ENCODE measurements at regions not wholly inside any gene's neighbourhood (a gene's known extent, or its start where the extent isn't known, plus 50 kb on each side); places are given as distances from the start of the nearest gene placed in this dataset.

GRCh38 chr14:101031186-101031585, 127.7 kb upstream of the RTL1 start:
- Histone ChIP-seq H3K27ac (ENCODE audit: low read depth, low read length) (no peak overlapping the region), H3K79me2 (ENCODE audit: control insufficient read depth, insufficient read depth, low read length, unreplicated experiment) (no peaks in the 10 kb centered on the region), H3K4me1 (ENCODE audit: control insufficient read depth, insufficient read depth, low read length, unreplicated experiment) (no peaks in the 10 kb centered on the region), H3K27me3 (ENCODE audit: insufficient read depth, low read length) (no peaks in the 10 kb centered on the region), H3K4me3 (ENCODE audit: low read depth, low read length) (no peak overlapping the region), H2AFZ (ENCODE audit: low read length, unreplicated experiment) (no peak overlapping the region), H3K36me3 (ENCODE audit: insufficient read depth, low read length) (peaks cover 7% of the 10 kb centered on the region; the same call in 1 of the 2 replicates)

GRCh38 chr14:101031721-101032120, 128.2 kb upstream of the RTL1 start:
- Histone ChIP-seq H3K4me1 (ENCODE audit: control insufficient read depth, insufficient read depth, low read length, unreplicated experiment) (no peaks in the 10 kb centered on the region), H3K79me2 (ENCODE audit: control insufficient read depth, insufficient read depth, low read length, unreplicated experiment) (no peaks in the 10 kb centered on the region), H3K27ac (ENCODE audit: low read depth, low read length) (no peak overlapping the region), H3K36me3 (ENCODE audit: insufficient read depth, low read length) (peaks cover 9% of the 10 kb centered on the region; the same call in 1 of the 2 replicates), H3K27me3 (ENCODE audit: insufficient read depth, low read length) (no peaks in the 10 kb centered on the region), H2AFZ (ENCODE audit: low read length, unreplicated experiment) (no peak overlapping the region), H3K4me3 (ENCODE audit: low read depth, low read length) (no peak overlapping the region)

- Histone ChIP-seq H3K4me1 (ENCODE audit: control insufficient read depth, insufficient read depth, low read length, unreplicated experiment) (no peaks in the 10 kb centered on the region), H2AFZ (ENCODE audit: low read length, unreplicated experiment) (no peak overlapping the region), H3K27me3 (ENCODE audit: insufficient read depth, low read length) (no peaks in the 10 kb centered on the region), H3K4me3 (ENCODE audit: low read depth, low read length) (no peak overlapping the region), H3K79me2 (ENCODE audit: control insufficient read depth, insufficient read depth, low read length, unreplicated experiment) (no peaks in the 10 kb centered on the region), H3K27ac (ENCODE audit: low read depth, low read length) (no peak overlapping the region), H3K36me3 (ENCODE audit: insufficient read depth, low read length) (peaks cover 13% of the 10 kb centered on the region; the same call in 1 of the 2 replicates)
Observed at GRCh38 chr14:101032433-101032832, 128.9 kb upstream of the RTL1 start.

- Histone ChIP-seq H3K36me3 (ENCODE audit: insufficient read depth, low read length) (peaks cover 14% of the 10 kb centered on the region; the same call in 1 of the 2 replicates), H3K4me3 (ENCODE audit: low read depth, low read length) (no peak overlapping the region), H3K79me2 (ENCODE audit: control insufficient read depth, insufficient read depth, low read length, unreplicated experiment) (no peaks in the 10 kb centered on the region), H3K4me1 (ENCODE audit: control insufficient read depth, insufficient read depth, low read length, unreplicated experiment) (no peaks in the 10 kb centered on the region), H3K27ac (ENCODE audit: low read depth, low read length) (no peak overlapping the region), H2AFZ (ENCODE audit: low read length, unreplicated experiment) (no peak overlapping the region), H3K27me3 (ENCODE audit: insufficient read depth, low read length) (no peaks in the 10 kb centered on the region)
Observed at GRCh38 chr14:101033006-101033405, 129.5 kb upstream of the RTL1 start.

GRCh38 chr14:101033446-101034165, 130.1 kb upstream of the RTL1 start:
- Histone ChIP-seq H3K36me3 (ENCODE audit: insufficient read depth, low read length) (peaks cover 14% of the 10 kb centered on the region; the same call in 1 of the 2 replicates), H2AFZ (ENCODE audit: low read length, unreplicated experiment) (no peak overlapping the region), H3K27ac (ENCODE audit: low read depth, low read length) (no peak overlapping the region), H3K27me3 (ENCODE audit: insufficient read depth, low read length) (no peaks in the 10 kb centered on the region), H3K4me1 (ENCODE audit: control insufficient read depth, insufficient read depth, low read length, unreplicated experiment) (no peaks in the 10 kb centered on the region), H3K79me2 (ENCODE audit: control insufficient read depth, insufficient read depth, low read length, unreplicated experiment) (no peaks in the 10 kb centered on the region), H3K4me3 (ENCODE audit: low read depth, low read length) (no peak overlapping the region)

- H2AFZ ChIP-seq (ENCODE audit: low read length, unreplicated experiment) = no peak overlapping the region
- no peaks in the 10 kb centered on the region for H3K4me1 ChIP-seq (ENCODE audit: control insufficient read depth, insufficient read depth, low read length, unreplicated experiment)
- H3K27ac ChIP-seq (ENCODE audit: low read depth, low read length) = no peak overlapping the region
- no peak overlapping the region for H3K4me3 ChIP-seq (ENCODE audit: low read depth, low read length)
- peaks cover 18% of the 10 kb centered on the region; the same call in 1 of the 2 replicates for H3K36me3 ChIP-seq (ENCODE audit: insufficient read depth, low read length)
- H3K27me3 ChIP-seq (ENCODE audit: insufficient read depth, low read length) = no peaks in the 10 kb centered on the region
- H3K79me2 ChIP-seq (ENCODE audit: control insufficient read depth, insufficient read depth, low read length, unreplicated experiment) = no peaks in the 10 kb centered on the region
Observed at GRCh38 chr14:101034986-101035385, 131.5 kb upstream of the RTL1 start.

GRCh38 chr14:101035466-101036225, 132.1 kb upstream of the RTL1 start:
- Histone ChIP-seq H3K36me3 (ENCODE audit: insufficient read depth, low read length) (peaks cover 22% of the 10 kb centered on the region; the same call in 1 of the 2 replicates), H3K27me3 (ENCODE audit: insufficient read depth, low read length) (no peaks in the 10 kb centered on the region), H3K79me2 (ENCODE audit: control insufficient read depth, insufficient read depth, low read length, unreplicated experiment) (no peaks in the 10 kb centered on the region), H3K27ac (ENCODE audit: low read depth, low read length) (no peak overlapping the region), H2AFZ (ENCODE audit: low read length, unreplicated experiment) (no peak overlapping the region), H3K4me1 (ENCODE audit: control insufficient read depth, insufficient read depth, low read length, unreplicated experiment) (no peaks in the 10 kb centered on the region), H3K4me3 (ENCODE audit: low read depth, low read length) (no peak overlapping the region)

GRCh38 chr14:101037021-101037817, 133.7 kb upstream of the RTL1 start:
- H2AFZ ChIP-seq (ENCODE audit: low read length, unreplicated experiment) = no peak overlapping the region
- no peak overlapping the region for H3K27ac ChIP-seq (ENCODE audit: low read depth, low read length)
- no peaks in the 10 kb centered on the region for H3K27me3 ChIP-seq (ENCODE audit: insufficient read depth, low read length)
- H3K4me3 ChIP-seq (ENCODE audit: low read depth, low read length) = no peak overlapping the region
- H3K4me1 ChIP-seq (ENCODE audit: control insufficient read depth, insufficient read depth, low read length, unreplicated experiment) = no peaks in the 10 kb centered on the region
- peaks cover 22% of the 10 kb centered on the region; the same call in 1 of the 2 replicates for H3K36me3 ChIP-seq (ENCODE audit: insufficient read depth, low read length)
- no peaks in the 10 kb centered on the region for H3K79me2 ChIP-seq (ENCODE audit: control insufficient read depth, insufficient read depth, low read length, unreplicated experiment)

- Histone ChIP-seq H3K79me2 (ENCODE audit: control insufficient read depth, insufficient read depth, low read length, unreplicated experiment) (no peaks in the 10 kb centered on the region), H3K4me3 (ENCODE audit: low read depth, low read length) (no peak overlapping the region), H2AFZ (ENCODE audit: low read length, unreplicated experiment) (no peak overlapping the region), H3K27ac (ENCODE audit: low read depth, low read length) (no peak overlapping the region), H3K36me3 (ENCODE audit: insufficient read depth, low read length) (peaks cover 22% of the 10 kb centered on the region; the same call in 1 of the 2 replicates), H3K27me3 (ENCODE audit: insufficient read depth, low read length) (no peaks in the 10 kb centered on the region), H3K4me1 (ENCODE audit: control insufficient read depth, insufficient read depth, low read length, unreplicated experiment) (no peaks in the 10 kb centered on the region)
Observed at GRCh38 chr14:101039031-101039754, 135.7 kb upstream of the RTL1 start.

GRCh38 chr14:101039755-101040138, 136.2 kb upstream of the RTL1 start:
- Histone ChIP-seq H3K27ac (ENCODE audit: low read depth, low read length) (no peak overlapping the region), H3K27me3 (ENCODE audit: insufficient read depth, low read length) (no peaks in the 10 kb centered on the region), H3K4me3 (ENCODE audit: low read depth, low read length) (no peak overlapping the region), H3K36me3 (ENCODE audit: insufficient read depth, low read length) (peaks cover 22% of the 10 kb centered on the region; the same call in 1 of the 2 replicates), H3K79me2 (ENCODE audit: control insufficient read depth, insufficient read depth, low read length, unreplicated experiment) (no peaks in the 10 kb centered on the region), H2AFZ (ENCODE audit: low read length, unreplicated experiment) (no peak overlapping the region), H3K4me1 (ENCODE audit: control insufficient read depth, insufficient read depth, low read length, unreplicated experiment) (no peaks in the 10 kb centered on the region)
